T-cell (primary cell): ENCODE measurements at regions not wholly inside any gene's neighbourhood (a gene's known extent, or its start where the extent isn't known, plus 50 kb on each side); places are given as distances from the start of the nearest gene placed in this dataset.

Source experiments
- ATAC-seq, 4 experiments: fragments of 200-7000 bp in 3 of 4; fragments of 150-1000 bp in 1 of 4; cut with Tn5 transposase; replicated peaks in 1 of 4; 1 replicate in 3 of 4; 2 replicates in 1 of 4; pipeline ENCODE4 v1.10.0; 2021; ENCODE audit warnings: moderate library complexity in 3 of 4, mild to moderate bottlenecking in 2 of 4, moderate number of reproducible peaks in 1 of 4
- CTCF ChIA-PET, 2 donors: fragments of 300-600 bp; sonication (Branson Sonifier 250); formaldehyde crosslinking; loops; one replicate each; lab custom pipeline; 2022; ENCODE audit warnings: antibody characterized with exemption in 2 of 2; lab: Charles Lee
- POLR2A ChIA-PET, 2 donors: fragments of 300-600 bp; sonication (Branson Sonifier 250); formaldehyde crosslinking; loops; one replicate each; lab custom pipeline; 2022; ENCODE audit warnings: antibody characterized with exemption in 2 of 2; lab: Charles Lee
- DNase-seq, 35 experiments: peaks; one replicate each; pipeline versions ENCODE4 v3.0.0 to v3.0.0-alpha.2; 2013 to 2023
- H3K27ac ChIP-seq: one replicate; pipeline ENCODE4 v1.5.1; 2013; ENCODE audit warnings: low read length
- H3K27me3 ChIP-seq, 2 experiments: replicated peaks in 1 of 2; 1 replicate in 1 of 2; 2 replicates in 1 of 2; pipeline versions ENCODE4 v1.6.1 to v1.7.0; 2013; ENCODE audit warnings: low read length in 1 of 2, mixed read lengths in 1 of 2; ENCODE audit not compliant: control insufficient read depth in 2 of 2, insufficient read depth in 2 of 2; ENCODE audit errors: extremely low read depth in 1 of 2
- H3K36me3 ChIP-seq, 2 donors: 1 replicate in 1 of 2; 2 replicates in 1 of 2; pipeline versions ENCODE4 v1.6.1 to v1.7.0; 2013; ENCODE audit warnings: low read length in 1 of 2; ENCODE audit not compliant: control insufficient read depth in 2 of 2, insufficient read depth in 1 of 2; ENCODE audit errors: extremely low read depth in 1 of 2
- H3K4me1 ChIP-seq, 2 experiments: 1 replicate in 1 of 2; 2 replicates in 1 of 2; pipeline versions ENCODE4 v1.6.1 to v1.7.0; 2013; ENCODE audit warnings: low read length in 2 of 2, mixed read lengths in 1 of 2; ENCODE audit not compliant: insufficient read depth in 2 of 2, control insufficient read depth in 1 of 2; ENCODE audit errors: extremely low read depth in 1 of 2
- H3K4me3 ChIP-seq, 2 donors: 1 replicate in 1 of 2; 2 replicates in 1 of 2; pipeline versions ENCODE4 v1.5.1 to v1.7.0; 2013; ENCODE audit warnings: mild to moderate bottlenecking in 2 of 2, low read length in 1 of 2, moderate library complexity in 1 of 2; ENCODE audit not compliant: control insufficient read depth in 1 of 2; ENCODE audit errors: extremely low read depth in 1 of 2
- H3K9me3 ChIP-seq: 2 replicates; pipeline ENCODE4 v1.7.0; 2013
- H3K27ac Mint-ChIP-seq, 2 donors: one replicate each; pipeline ENCODE4 v1.8.0; 2020 to 2021; ENCODE audit warnings: mild to moderate bottlenecking in 2 of 2, mixed read lengths in 2 of 2
- H3K27me3 Mint-ChIP-seq, 2 donors: one replicate each; pipeline ENCODE4 v1.8.0; 2021 to 2022; ENCODE audit warnings: mixed read lengths in 2 of 2
- H3K36me3 Mint-ChIP-seq: one replicate; pipeline ENCODE4 v1.8.0; 2021; ENCODE audit warnings: mixed read lengths
- H3K4me1 Mint-ChIP-seq, 3 donors: one replicate each; pipeline ENCODE4 v1.8.0; 2020 to 2022; ENCODE audit warnings: mixed read lengths in 3 of 3, mild to moderate bottlenecking in 1 of 3
- H3K4me3 Mint-ChIP-seq, 3 donors: one replicate each; pipeline ENCODE4 v1.8.0; 2020 to 2022; ENCODE audit warnings: mild to moderate bottlenecking in 3 of 3, mixed read lengths in 3 of 3, moderate library complexity in 3 of 3
- H3K9me3 Mint-ChIP-seq, 3 donors: one replicate each; pipeline ENCODE4 v1.8.0; 2020 to 2022; ENCODE audit warnings: mixed read lengths in 3 of 3
- WGBS: methylation state at CpG from one replicate; pipeline ENCODE4 v1.1.5; 2013; ENCODE audit warnings: missing lambda C conversion rate; ENCODE audit not compliant: insufficient coverage; 5-methylcytosine and 5-hydroxymethylcytosine counted together

- no peaks in the 10 kb centered on the region for H3K4me1 ChIP-seq
- DNase-seq (no peak), ATAC-seq (no peak)
- Mint-ChIP-seq H3K27ac (no peak overlapping the region), H3K4me1 (no peaks in the 10 kb centered on the region), H3K36me3 (no peaks in the 10 kb centered on the region), H3K9me3 (no peaks in the 10 kb centered on the region), H3K27me3 (peaks cover 11 to 30% of the 10 kb centered on the region in 2 donors), H3K4me3 (no peak overlapping the region)
- H3K4me3 ChIP-seq: no peak overlapping the region
- WGBS: no CpG with 5 or more reads among the region's 3 CpGs
- CTCF ChIA-PET: interaction anchor here (0.7 kb wide), 2 partner anchors 478 to 525 kb away, joined by 3 read pairs; no protein-coding TSS in a partner anchor
- no peaks in the 10 kb centered on the region for H3K9me3 ChIP-seq
- POLR2A ChIA-PET: no interaction called here
- peaks cover 0 to 34% of the 10 kb centered on the region in 2 experiments for H3K27me3 ChIP-seq
- no peak overlapping the region for H3K27ac ChIP-seq
- H3K36me3 ChIP-seq: no peaks in the 10 kb centered on the region
Observed at GRCh38 chr14:94701861-94702370, 68.0 kb downstream of the GSC start.

GRCh38 chr14:94700336-94700735 lies 69.6 kb downstream of the GSC start:
- no peak for ATAC-seq
- no peaks in the 10 kb centered on the region for H3K9me3 Mint-ChIP-seq
- H3K27me3 Mint-ChIP-seq: peaks cover 4 to 20% of the 10 kb centered on the region in 2 donors
- Histone ChIP-seq H3K4me1 (no peaks in the 10 kb centered on the region), H3K36me3 (no peaks in the 10 kb centered on the region), H3K9me3 (no peaks in the 10 kb centered on the region), H3K4me3 (no peak overlapping the region), H3K27ac (no peak overlapping the region), H3K27me3 (peaks cover 0 to 28% of the 10 kb centered on the region in 2 experiments)
- no peaks in the 10 kb centered on the region for H3K4me1 Mint-ChIP-seq
- 87% methylated on average over 6 of the region's 8 CpGs for WGBS
- POLR2A ChIA-PET: no interaction called here
- H3K4me3 Mint-ChIP-seq: no peak overlapping the region
- no peak overlapping the region for H3K27ac Mint-ChIP-seq
- no peak for DNase-seq
- no peaks in the 10 kb centered on the region for H3K36me3 Mint-ChIP-seq
- CTCF ChIA-PET: no interaction called here

- DNase-seq (no peak), ATAC-seq (no peak)
- CTCF ChIA-PET: no interaction called here
- no peaks in the 10 kb centered on the region for H3K4me1 Mint-ChIP-seq
- 58% methylated on average over 4 of the region's 9 CpGs for WGBS
- POLR2A ChIA-PET: no interaction called here
- H3K27ac ChIP-seq: no peak overlapping the region
- no peaks in the 10 kb centered on the region for H3K9me3 ChIP-seq
- H3K9me3 Mint-ChIP-seq: no peaks in the 10 kb centered on the region
- H3K4me3 Mint-ChIP-seq: no peak overlapping the region
- no peaks in the 10 kb centered on the region for H3K4me1 ChIP-seq
- H3K27ac Mint-ChIP-seq: no peak overlapping the region
- H3K36me3 ChIP-seq: no peaks in the 10 kb centered on the region
- H3K27me3 Mint-ChIP-seq: peaks cover 4 to 20% of the 10 kb centered on the region in 2 donors
- no peak overlapping the region for H3K4me3 ChIP-seq
- no peaks in the 10 kb centered on the region for H3K36me3 Mint-ChIP-seq
- peaks cover 0 to 28% of the 10 kb centered on the region in 2 experiments for H3K27me3 ChIP-seq
Observed at GRCh38 chr14:94699831-94700230, 70.1 kb downstream of the GSC start.

GRCh38 chr14:94697773-94698556 lies 71.9 kb downstream of the GSC start:
- H3K27ac ChIP-seq: no peak overlapping the region
- H3K9me3 Mint-ChIP-seq: no peaks in the 10 kb centered on the region
- H3K36me3 Mint-ChIP-seq: no peaks in the 10 kb centered on the region
- ATAC-seq: no peak
- H3K4me1 ChIP-seq: no peaks in the 10 kb centered on the region
- peaks cover 4 to 20% of the 10 kb centered on the region in 2 donors for H3K27me3 Mint-ChIP-seq
- H3K36me3 ChIP-seq: no peaks in the 10 kb centered on the region
- 51% methylated on average over 11 of the region's 12 CpGs for WGBS
- no peak overlapping the region for H3K27ac Mint-ChIP-seq
- H3K27me3 ChIP-seq: peaks cover 0 to 28% of the 10 kb centered on the region in 2 experiments
- no peak for DNase-seq
- no peak overlapping the region for H3K4me3 Mint-ChIP-seq
- CTCF ChIA-PET: no interaction called here
- no peak overlapping the region for H3K4me3 ChIP-seq
- no peaks in the 10 kb centered on the region for H3K9me3 ChIP-seq
- POLR2A ChIA-PET: interaction anchor here in 1 of 2 donors (0.6 kb wide), 1 partner anchor 1011 kb away, joined by 4 read pairs; no protein-coding TSS in a partner anchor
- H3K4me1 Mint-ChIP-seq: no peaks in the 10 kb centered on the region

- ATAC-seq (no peak), DNase-seq (no peak)
- H3K27me3 ChIP-seq: peaks cover 0 to 28% of the 10 kb centered on the region in 2 experiments
- no peaks in the 10 kb centered on the region for H3K4me1 ChIP-seq
- Mint-ChIP-seq H3K27ac (no peak overlapping the region), H3K4me1 (no peaks in the 10 kb centered on the region), H3K27me3 (peaks cover 4 to 20% of the 10 kb centered on the region in 2 donors), H3K36me3 (no peaks in the 10 kb centered on the region), H3K9me3 (no peaks in the 10 kb centered on the region), H3K4me3 (no peak overlapping the region)
- CTCF ChIA-PET: no interaction called here
- no peaks in the 10 kb centered on the region for H3K36me3 ChIP-seq
- WGBS: 96% methylated on average over 3 of the region's 7 CpGs
- no peak overlapping the region for H3K4me3 ChIP-seq
- no peaks in the 10 kb centered on the region for H3K9me3 ChIP-seq
- no peak overlapping the region for H3K27ac ChIP-seq
- POLR2A ChIA-PET: no interaction called here
Observed at GRCh38 chr14:94696518-94696917, 73.4 kb downstream of the GSC start.

- H3K9me3 Mint-ChIP-seq: no peaks in the 10 kb centered on the region
- no peak overlapping the region for H3K27ac Mint-ChIP-seq
- ChIA-PET CTCF (no interaction called here), POLR2A (no interaction called here)
- WGBS: 84% methylated on average over 18 of the region's 18 CpGs
- Histone ChIP-seq H3K36me3 (no peaks in the 10 kb centered on the region), H3K9me3 (no peaks in the 10 kb centered on the region), H3K4me1 (no peaks in the 10 kb centered on the region), H3K4me3 (no peak overlapping the region), H3K27me3 (peaks cover 0 to 31% of the 10 kb centered on the region in 2 experiments), H3K27ac (no peak overlapping the region)
- no peak for ATAC-seq
- DNase-seq: no peak
- peaks cover 6 to 23% of the 10 kb centered on the region in 2 donors for H3K27me3 Mint-ChIP-seq
- H3K4me1 Mint-ChIP-seq: no peaks in the 10 kb centered on the region
- H3K36me3 Mint-ChIP-seq: no peaks in the 10 kb centered on the region
- H3K4me3 Mint-ChIP-seq: no peak overlapping the region
Observed at GRCh38 chr14:94695231-94695630, 74.7 kb downstream of the GSC start.
